ENCODE measurements at regions not wholly inside any gene's neighbourhood (a gene's known extent, or its start where the extent isn't known, plus 50 kb on each side); places are given as distances from the start of the nearest gene placed in this dataset.
A peak's percentile ranks its signal among the peaks of the same experiment; 100 is the strongest.

GRCh38 chrX:40433160-40433559 is 147.6 kb upstream of the ATP6AP2 start (continued):
- TF ChIP-seq PAX8 (CRISPR knock-in tag; IDR thresholded peaks at IDR 0.05; ENCODE audit: borderline replicate concordance) (no peak), WIZ (CRISPR knock-in tag; IDR thresholded peaks at IDR 0.05) (peak; percentile 54; the same call in 1 of the 2 replicates), MTA1 (CRISPR knock-in tag; IDR thresholded peaks at IDR 0.05; ENCODE audit: borderline replicate concordance) (0 out of 2 replicates have a peak, but pooled peaks have one; percentile 28), MLXIP (CRISPR knock-in tag; IDR thresholded peaks at IDR 0.05; ENCODE audit: borderline replicate concordance) (no peak), MYC (CRISPR knock-in tag; IDR thresholded peaks at IDR 0.05; ENCODE audit: borderline replicate concordance) (peak; percentile 34; the same call in 1 of the 2 replicates), ARNT2 (CRISPR knock-in tag; IDR thresholded peaks at IDR 0.05; ENCODE audit: low read depth) (no peak), DZIP1 (CRISPR knock-in tag; IDR thresholded peaks at IDR 0.05) (no peak), U2AF1 (optimal IDR thresholded peaks at IDR 0.05; ENCODE audit: low read depth, low read length) (no peak), PHF21A (CRISPR knock-in tag; IDR thresholded peaks at IDR 0.05) (peak; percentile 34; the same call in 1 of the 2 replicates), MED13 (CRISPR knock-in tag; IDR thresholded peaks at IDR 0.05) (no peak), ZNF609 (CRISPR knock-in tag; IDR thresholded peaks at IDR 0.05; ENCODE audit: borderline replicate concordance) (peak; percentile 35; the same call in 1 of the 2 replicates), RBM22 (optimal IDR thresholded peaks at IDR 0.05; ENCODE audit: low read length) (no peak), ZNF547 (CRISPR knock-in tag; IDR thresholded peaks at IDR 0.05) (no peak), ATF1 (CRISPR knock-in tag; IDR thresholded peaks at IDR 0.05) (no peak), SYNCRIP (IDR thresholded peaks at IDR 0.05; ENCODE audit: insufficient read depth, low read depth, low read length) (no peak), BHLHE40 (IDR thresholded peaks at IDR 0.05; ENCODE audit: low read length) (no peak), ZNF878 (CRISPR knock-in tag; IDR thresholded peaks at IDR 0.05) (peak; percentile 79), ZNF333 (CRISPR knock-in tag; IDR thresholded peaks at IDR 0.05; ENCODE audit: borderline replicate concordance) (no peak), HDAC1 (CRISPR knock-in tag; IDR thresholded peaks at IDR 0.05) (peak; percentile 62), ZFX (CRISPR knock-in tag; IDR thresholded peaks at IDR 0.05; ENCODE audit: low read depth) (peak; percentile 80), SP140L (CRISPR knock-in tag; IDR thresholded peaks at IDR 0.05; ENCODE audit: borderline replicate concordance) (no peak), SP4 (CRISPR knock-in tag; IDR thresholded peaks at IDR 0.05) (no peak)

Data from HepG2 (cell line).